DOHH2 (cell line): ENCODE measurements at regions not wholly inside any gene's neighbourhood (a gene's known extent, or its start where the extent isn't known, plus 50 kb on each side); places are given as distances from the start of the nearest gene placed in this dataset.

Experiments
- H3F3A ChIP-seq: fragments of 200-600 bp; sonication (generic), shearing (Covaris generic); 2 replicates; pipeline ENCODE4 v1.6.0; 2016; ENCODE audit warnings: antibody characterized with exemption, mild to moderate bottlenecking; ENCODE audit not compliant: control insufficient read depth, insufficient read depth
- H3K27ac ChIP-seq: fragments of 200-600 bp; sonication (generic); 2 replicates; pipeline ENCODE4 v1.5.1; 2014; ENCODE audit warnings: low read depth, mild to moderate bottlenecking, low read length, moderate library complexity
- H3K27me3 ChIP-seq: fragments of 200-600 bp; sonication (generic); 2 replicates; pipeline ENCODE4 v1.6.1; 2014; ENCODE audit warnings: mild to moderate bottlenecking, low read length, mixed read lengths; ENCODE audit not compliant: control insufficient read depth
- H3K36me3 ChIP-seq: fragments of 200-600 bp; sonication (generic); 2 replicates; pipeline ENCODE4 v1.6.1; 2014; ENCODE audit warnings: mild to moderate bottlenecking, low read length, moderate library complexity, mixed read lengths; ENCODE audit not compliant: control insufficient read depth
- H3K4me1 ChIP-seq: fragments of 200-600 bp; sonication (generic); 2 replicates; pipeline ENCODE4 v1.6.1; 2014; ENCODE audit warnings: mild to moderate bottlenecking, low read length, mixed read lengths; ENCODE audit not compliant: control insufficient read depth
- H3K4me2 ChIP-seq: fragments of 200-600 bp; sonication (generic); 2 replicates; pipeline ENCODE4 v1.6.0; 2014; ENCODE audit warnings: mild to moderate bottlenecking, low read length, moderate library complexity
- H3K4me3 ChIP-seq: fragments of 200-600 bp; sonication (generic); 2 replicates; pipeline ENCODE4 v1.5.1; 2014; ENCODE audit warnings: mild to moderate bottlenecking, low read length, mixed read lengths
- H3K79me2 ChIP-seq: fragments of 200-600 bp; sonication (generic); 2 replicates; pipeline ENCODE4 v1.6.1; 2014; ENCODE audit warnings: mild to moderate bottlenecking, low read length, mixed read lengths; ENCODE audit not compliant: control insufficient read depth
- H3K9me2 ChIP-seq: fragments of 200-600 bp; sonication (generic); replicated peaks from 2 replicates; pipeline ENCODE4 v1.6.1; 2014; ENCODE audit warnings: mild to moderate bottlenecking, low read length, mixed read lengths; ENCODE audit not compliant: control insufficient read depth
- H3K9me3 ChIP-seq: fragments of 200-600 bp; sonication (generic); 2 replicates; pipeline ENCODE4 v1.6.1; 2014; ENCODE audit warnings: antibody characterized with exemption, low read length, mixed read lengths; ENCODE audit not compliant: control insufficient read depth, insufficient read depth
- H4K20me1 ChIP-seq: fragments of 200-600 bp; sonication (generic); 2 replicates; pipeline ENCODE4 v1.6.0; 2014; ENCODE audit warnings: low read depth, mild to moderate bottlenecking, antibody characterized with exemption, low read length, moderate library complexity; ENCODE audit not compliant: control insufficient read depth, insufficient read depth
- EZH2phosphoT487 ChIP-seq: fragments of 200-600 bp; sonication (generic); IDR thresholded peaks from 2 replicates; pipeline ENCODE4 v1.6.1; 2017; ENCODE audit warnings: borderline replicate concordance, mild to moderate bottlenecking, antibody characterized with exemption, low read length, moderate library complexity, mixed read lengths
- TF ChIP-seq, protein P1 (sequence below): fragments of 200-600 bp; sonication (generic); IDR thresholded peaks from one replicate; pipeline ENCODE4 v1.5.1; 2014; ENCODE audit warnings: antibody characterized with exemption, mild to moderate bottlenecking, low read depth, low read length; ENCODE audit not compliant: poor library complexity, severe bottlenecking

DNA sequence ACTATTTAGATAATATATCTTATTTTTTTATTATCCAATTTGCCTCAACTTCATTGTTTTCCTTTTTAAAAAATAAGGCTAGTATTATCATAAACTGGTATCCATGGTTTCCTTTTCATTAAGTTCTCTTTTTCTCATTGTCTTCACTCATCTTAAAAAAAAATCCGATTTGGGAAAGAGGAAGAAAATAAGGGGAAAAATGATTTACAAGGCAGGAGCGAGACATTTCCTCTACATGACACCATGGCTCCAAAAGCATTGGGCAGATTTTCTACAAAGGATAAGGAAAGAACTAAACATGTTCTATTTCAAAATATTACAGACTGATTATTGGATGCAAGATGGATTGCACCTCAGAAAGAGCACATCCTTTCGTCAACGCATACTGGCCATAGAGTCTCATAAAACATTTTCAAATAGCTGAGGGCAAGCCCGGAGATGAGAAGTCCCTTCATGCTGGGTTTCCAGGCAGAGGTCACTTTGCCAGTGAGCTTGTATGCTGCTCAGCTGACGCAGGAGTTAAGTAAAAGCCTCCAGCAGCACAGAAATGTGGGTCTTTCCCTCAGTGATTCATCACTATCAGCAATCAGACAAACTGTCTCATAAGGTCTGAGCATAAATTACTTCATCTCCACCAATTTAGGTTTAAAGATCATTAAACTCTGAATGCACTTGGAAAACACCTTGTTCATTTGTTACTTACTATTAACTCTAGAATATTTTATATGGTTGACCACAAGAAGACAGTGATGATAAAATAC, 129.0 kb upstream of the TNFAIP3 start:
- H4K20me1 ChIP-seq = no peaks in the 10 kb centered on the region
- H3K9me3 ChIP-seq = no peaks in the 10 kb centered on the region
- H3K4me3 ChIP-seq = no peak overlapping the region
- H3F3A ChIP-seq = no peaks in the 10 kb centered on the region
- no peak for TF ChIP-seq EZH2phosphoT487
- TF ChIP-seq, protein P1, sequence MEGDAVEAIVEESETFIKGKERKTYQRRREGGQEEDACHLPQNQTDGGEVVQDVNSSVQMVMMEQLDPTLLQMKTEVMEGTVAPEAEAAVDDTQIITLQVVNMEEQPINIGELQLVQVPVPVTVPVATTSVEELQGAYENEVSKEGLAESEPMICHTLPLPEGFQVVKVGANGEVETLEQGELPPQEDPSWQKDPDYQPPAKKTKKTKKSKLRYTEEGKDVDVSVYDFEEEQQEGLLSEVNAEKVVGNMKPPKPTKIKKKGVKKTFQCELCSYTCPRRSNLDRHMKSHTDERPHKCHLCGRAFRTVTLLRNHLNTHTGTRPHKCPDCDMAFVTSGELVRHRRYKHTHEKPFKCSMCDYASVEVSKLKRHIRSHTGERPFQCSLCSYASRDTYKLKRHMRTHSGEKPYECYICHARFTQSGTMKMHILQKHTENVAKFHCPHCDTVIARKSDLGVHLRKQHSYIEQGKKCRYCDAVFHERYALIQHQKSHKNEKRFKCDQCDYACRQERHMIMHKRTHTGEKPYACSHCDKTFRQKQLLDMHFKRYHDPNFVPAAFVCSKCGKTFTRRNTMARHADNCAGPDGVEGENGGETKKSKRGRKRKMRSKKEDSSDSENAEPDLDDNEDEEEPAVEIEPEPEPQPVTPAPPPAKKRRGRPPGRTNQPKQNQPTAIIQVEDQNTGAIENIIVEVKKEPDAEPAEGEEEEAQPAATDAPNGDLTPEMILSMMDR = no peak
- H3K9me2 ChIP-seq = no peaks in the 10 kb centered on the region
- H3K79me2 ChIP-seq = no peaks in the 10 kb centered on the region
- H3K27me3 ChIP-seq = no peaks in the 10 kb centered on the region
- no peak overlapping the region for H3K27ac ChIP-seq
- no peak overlapping the region for H3K4me2 ChIP-seq
- H3K36me3 ChIP-seq = no peaks in the 10 kb centered on the region
- peaks cover 12% of the 10 kb centered on the region for H3K4me1 ChIP-seq

DNA sequence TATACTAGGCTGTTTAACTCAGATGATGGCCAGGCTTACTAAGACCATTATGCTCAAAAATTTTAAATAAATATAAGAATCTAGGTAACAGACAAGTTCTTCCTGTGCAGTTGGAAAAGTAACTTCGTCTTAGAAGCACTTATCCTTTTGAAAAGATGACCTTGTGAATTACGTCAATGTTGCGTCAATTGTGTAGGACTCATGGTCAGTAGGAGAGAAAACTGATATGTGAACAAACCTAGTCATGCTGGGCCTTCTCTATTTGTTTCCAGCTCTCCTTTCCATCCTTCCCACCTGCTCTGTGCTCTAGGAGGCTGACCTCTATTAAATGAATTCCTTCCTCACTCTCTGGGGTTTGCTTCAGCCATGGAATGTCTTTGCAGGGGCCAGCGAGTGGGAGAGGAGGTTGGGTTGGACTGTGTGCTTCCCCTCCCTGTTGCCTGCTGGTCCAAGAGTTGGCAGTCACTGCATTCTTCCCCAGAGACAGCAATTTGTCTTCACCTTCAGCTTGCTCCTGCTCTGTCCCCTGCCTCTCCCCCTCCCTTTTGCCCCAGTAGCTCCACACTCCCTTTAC, 128.0 kb upstream of the TNFAIP3 start:
- no peaks in the 10 kb centered on the region for H3K27me3 ChIP-seq
- H3K9me2 ChIP-seq = no peaks in the 10 kb centered on the region
- no peaks in the 10 kb centered on the region for H4K20me1 ChIP-seq
- no peaks in the 10 kb centered on the region for H3K9me3 ChIP-seq
- no peak overlapping the region for H3K27ac ChIP-seq
- no peak overlapping the region for H3K4me3 ChIP-seq
- no peak overlapping the region for H3K4me2 ChIP-seq
- H3F3A ChIP-seq = no peaks in the 10 kb centered on the region
- H3K36me3 ChIP-seq = no peaks in the 10 kb centered on the region
- TF ChIP-seq EZH2phosphoT487 = no peak
- TF ChIP-seq, protein P1 = no peak
- peaks cover 12% of the 10 kb centered on the region for H3K4me1 ChIP-seq
- H3K79me2 ChIP-seq = no peaks in the 10 kb centered on the region

DNA sequence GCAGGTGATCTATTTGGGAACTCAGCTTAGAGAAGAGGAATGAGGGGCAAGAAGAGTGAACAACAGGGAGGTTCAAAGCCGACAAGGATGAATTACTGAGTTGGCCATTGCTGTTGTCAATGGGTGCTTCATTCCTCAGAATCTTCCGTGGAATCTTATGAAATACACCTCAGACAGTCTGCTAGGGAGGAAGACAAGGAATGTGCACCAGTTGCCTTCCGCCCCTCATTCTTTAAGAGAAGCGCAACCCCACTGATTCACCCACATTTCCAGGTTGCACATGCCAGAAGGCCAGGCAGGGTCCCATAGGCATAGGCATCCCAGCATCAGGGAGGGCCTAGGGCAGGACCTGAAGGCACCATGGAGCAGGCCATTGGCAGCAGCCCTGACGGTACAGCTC, 127.5 kb upstream of the TNFAIP3 start:
- H3K4me1 ChIP-seq = peaks cover 12% of the 10 kb centered on the region
- H3K27me3 ChIP-seq = no peaks in the 10 kb centered on the region
- no peaks in the 10 kb centered on the region for H3K79me2 ChIP-seq
- no peak overlapping the region for H3K4me2 ChIP-seq
- no peaks in the 10 kb centered on the region for H3F3A ChIP-seq
- TF ChIP-seq EZH2phosphoT487 = no peak
- TF ChIP-seq, protein P1 = no peak
- no peaks in the 10 kb centered on the region for H3K9me2 ChIP-seq
- H3K9me3 ChIP-seq = no peaks in the 10 kb centered on the region
- H4K20me1 ChIP-seq = no peaks in the 10 kb centered on the region
- H3K4me3 ChIP-seq = no peak overlapping the region
- no peak overlapping the region for H3K27ac ChIP-seq
- no peaks in the 10 kb centered on the region for H3K36me3 ChIP-seq
